Lower lobe of right lung (tissue), 2 donors: ENCODE measurements at regions not wholly inside any gene's neighbourhood (a gene's known extent, or its start where the extent isn't known, plus 50 kb on each side); places are given as distances from the start of the nearest gene placed in this dataset.

ENCODE experiments used
- ATAC-seq, 2 donors: fragments of 200-7000 bp; cut with Tn5 transposase; one replicate each; pipeline ENCODE4 v1.9.1; 2020 to 2022; ENCODE audit warnings: mild to moderate bottlenecking in 2 of 2, moderate library complexity in 2 of 2
- DNase-seq: peaks from one replicate; pipeline ENCODE4 v3.0.0-alpha.2; 2020
- H3K27ac ChIP-seq: fragments of 200-600 bp; one replicate; pipeline ENCODE4 v1.8.0; 2022
- H3K27me3 ChIP-seq: fragments of 200-600 bp; one replicate; pipeline ENCODE4 v1.8.0; 2022; ENCODE audit warnings: low read depth
- H3K36me3 ChIP-seq: fragments of 200-600 bp; one replicate; pipeline ENCODE4 v1.8.0; 2022; ENCODE audit warnings: mild to moderate bottlenecking
- H3K4me1 ChIP-seq: fragments of 200-600 bp; one replicate; pipeline ENCODE4 v1.8.0; 2022
- H3K4me3 ChIP-seq: fragments of 200-600 bp; one replicate; pipeline ENCODE4 v1.8.0; 2022; ENCODE audit warnings: mild to moderate bottlenecking
- H3K9me3 ChIP-seq: fragments of 200-600 bp; one replicate; pipeline ENCODE4 v1.8.0; 2022
- CTCF ChIP-seq: fragments of 200-600 bp; IDR thresholded peaks from one replicate; pipeline ENCODE4 v1.8.0; 2022; ENCODE audit warnings: antibody characterized with exemption, mild to moderate bottlenecking
- intact Hi-C: fragments of 100-400 bp; cut with DNase I; formaldehyde crosslinking; loops from one replicate; pipeline ENCODE4 v1.11.0; 2022
- donor health status: DM: no; HTN: yes; CAD: no; lungs with severe emphysema.

DNA sequence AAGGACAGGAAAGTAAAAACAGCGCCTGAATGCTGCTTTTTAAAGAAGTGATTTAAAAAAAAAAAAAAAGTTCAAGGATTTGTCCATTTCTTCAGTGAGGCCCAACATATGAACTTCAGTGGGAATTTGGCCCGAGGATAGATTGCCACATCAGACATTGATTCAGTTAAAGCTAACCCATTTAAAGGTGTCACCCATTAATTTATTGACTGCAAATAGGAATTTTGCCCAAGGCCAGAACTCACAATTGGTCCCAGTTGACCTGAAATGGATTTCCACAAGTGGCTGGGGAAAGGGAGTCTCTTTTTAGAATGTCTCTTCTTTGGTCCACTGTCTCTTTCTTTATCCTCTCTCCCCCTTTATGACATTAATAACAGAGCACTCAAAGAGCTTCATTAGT lies 86.5 kb upstream of the RPL34 start:
- Histone ChIP-seq H3K27ac (no peak overlapping the region), H3K4me1 (peaks cover 16% of the 10 kb centered on the region), H3K9me3 (no peaks in the 10 kb centered on the region), H3K27me3 (no peaks in the 10 kb centered on the region), H3K4me3 (no peak overlapping the region), H3K36me3 (no peaks in the 10 kb centered on the region)
- no peak for TF ChIP-seq CTCF
- ATAC-seq (no peak), DNase-seq (no peak)
- intact Hi-C loops, result no loop called here

- intact Hi-C loops, result no loop called here
- DNase-seq (no peak), ATAC-seq (no peak)
- no peak overlapping the region for H3K27ac ChIP-seq
- no peaks in the 10 kb centered on the region for H3K36me3 ChIP-seq
- H3K4me3 ChIP-seq, result no peak overlapping the region
- no peak for TF ChIP-seq CTCF
- no peaks in the 10 kb centered on the region for H3K9me3 ChIP-seq
- H3K4me1 ChIP-seq, result peaks cover 16% of the 10 kb centered on the region
- H3K27me3 ChIP-seq, result no peaks in the 10 kb centered on the region
These were observed 87.0 kb upstream of the RPL34 start for GRCh38 chr4:108533245-108533844.

DNA sequence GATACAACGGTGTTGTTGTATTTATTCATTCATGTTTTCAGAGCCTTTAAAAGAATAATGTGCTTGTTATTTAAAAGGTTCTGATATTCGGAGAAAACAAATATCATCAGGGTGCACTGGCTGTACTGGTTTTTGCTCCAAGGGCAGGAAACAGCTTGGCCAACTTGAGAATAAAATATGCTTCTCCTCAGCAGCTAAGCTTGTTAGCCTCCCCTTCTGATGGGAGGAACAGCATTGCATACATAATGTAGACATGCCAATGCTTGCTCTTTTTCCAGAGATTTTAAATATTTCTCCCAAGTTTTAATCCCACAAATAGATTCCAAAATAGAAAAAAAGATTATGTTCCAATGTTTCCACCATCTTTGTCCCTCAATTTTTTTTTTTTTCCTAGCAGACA lies 87.6 kb upstream of the RPL34 start:
- DNase-seq, result no peak
- intact Hi-C loops, result no loop called here

DNA sequence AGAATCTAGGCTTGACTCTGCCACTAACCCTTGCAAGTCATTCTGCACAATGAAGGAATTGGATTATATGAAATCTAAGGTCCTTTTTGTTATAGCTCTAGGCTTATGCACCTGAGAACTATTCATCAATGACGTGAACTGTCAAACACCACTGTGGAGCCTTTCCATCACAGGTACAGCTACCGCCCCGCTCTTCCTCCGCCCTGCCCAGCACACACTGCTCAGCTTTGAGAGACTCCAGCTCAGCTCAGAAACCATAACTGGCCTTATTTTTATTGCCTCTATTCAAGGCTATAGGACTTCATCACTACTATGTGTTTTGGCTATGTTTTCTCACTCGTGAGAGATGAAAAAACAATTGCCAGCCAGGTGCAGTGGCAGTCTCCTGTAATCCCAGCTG lies 88.2 kb upstream of the RPL34 start:
- no peaks in the 10 kb centered on the region for H3K9me3 ChIP-seq
- DNase-seq (no peak), ATAC-seq (no peak)
- H3K4me1 ChIP-seq, result peaks cover 16% of the 10 kb centered on the region
- intact Hi-C loops, result no loop called here
- H3K4me3 ChIP-seq, result no peak overlapping the region
- no peaks in the 10 kb centered on the region for H3K36me3 ChIP-seq
- TF ChIP-seq CTCF, result no peak
- no peak overlapping the region for H3K27ac ChIP-seq
- H3K27me3 ChIP-seq, result no peaks in the 10 kb centered on the region

More for the DNA sequence above, 87.6 kb upstream of the RPL34 start:
- Histone ChIP-seq H3K4me1 (peaks cover 16% of the 10 kb centered on the region), H3K27me3 (no peaks in the 10 kb centered on the region), H3K36me3 (no peaks in the 10 kb centered on the region), H3K27ac (no peak overlapping the region), H3K4me3 (no peak overlapping the region), H3K9me3 (no peaks in the 10 kb centered on the region)
- no peak for ATAC-seq
- TF ChIP-seq CTCF, result no peak

GRCh38 chr4:108531461-108531860 lies 88.9 kb upstream of the RPL34 start:
- H3K36me3 ChIP-seq, result no peaks in the 10 kb centered on the region
- H3K4me3 ChIP-seq, result no peak overlapping the region
- no peaks in the 10 kb centered on the region for H3K27me3 ChIP-seq
- H3K4me1 ChIP-seq, result peaks cover 16% of the 10 kb centered on the region
- H3K27ac ChIP-seq, result no peak overlapping the region
- ATAC-seq (no peak), DNase-seq (no peak)
- intact Hi-C loops, result no loop called here
- H3K9me3 ChIP-seq, result no peaks in the 10 kb centered on the region
- no peak for TF ChIP-seq CTCF
